Astrocyte of the cerebellum (primary cell): ENCODE measurements at regions not wholly inside any gene's neighbourhood (a gene's known extent, or its start where the extent isn't known, plus 50 kb on each side); places are given as distances from the start of the nearest gene placed in this dataset.

Experiments
- DNase-seq: peaks from one replicate; pipeline ENCODE4 v3.0.0-alpha.2; 2011; ENCODE audit warnings: low read depth
- H3K4me3 ChIP-seq: 2 replicates; pipeline ENCODE4 v1.5.1; 2011; ENCODE audit warnings: mild to moderate bottlenecking, low read depth, low read length, moderate library complexity
- in situ Hi-C: cut with HindIII; loops from 2 replicates; pipeline ENCODE4 v1.10.0; 2017; ENCODE audit warnings: low sequenced_read_pairs
- TF ChIP-seq, protein P1 (sequence below): IDR thresholded peaks from 2 replicates; pipeline ENCODE4 v1.5.1; 2012; ENCODE audit warnings: low read length, low read depth, moderate library complexity, mild to moderate bottlenecking; ENCODE audit errors: missing control alignments

- no peak for DNase-seq
- in situ Hi-C loops: no loop called here
- no peak overlapping the region for H3K4me3 ChIP-seq
- TF ChIP-seq, protein P1, sequence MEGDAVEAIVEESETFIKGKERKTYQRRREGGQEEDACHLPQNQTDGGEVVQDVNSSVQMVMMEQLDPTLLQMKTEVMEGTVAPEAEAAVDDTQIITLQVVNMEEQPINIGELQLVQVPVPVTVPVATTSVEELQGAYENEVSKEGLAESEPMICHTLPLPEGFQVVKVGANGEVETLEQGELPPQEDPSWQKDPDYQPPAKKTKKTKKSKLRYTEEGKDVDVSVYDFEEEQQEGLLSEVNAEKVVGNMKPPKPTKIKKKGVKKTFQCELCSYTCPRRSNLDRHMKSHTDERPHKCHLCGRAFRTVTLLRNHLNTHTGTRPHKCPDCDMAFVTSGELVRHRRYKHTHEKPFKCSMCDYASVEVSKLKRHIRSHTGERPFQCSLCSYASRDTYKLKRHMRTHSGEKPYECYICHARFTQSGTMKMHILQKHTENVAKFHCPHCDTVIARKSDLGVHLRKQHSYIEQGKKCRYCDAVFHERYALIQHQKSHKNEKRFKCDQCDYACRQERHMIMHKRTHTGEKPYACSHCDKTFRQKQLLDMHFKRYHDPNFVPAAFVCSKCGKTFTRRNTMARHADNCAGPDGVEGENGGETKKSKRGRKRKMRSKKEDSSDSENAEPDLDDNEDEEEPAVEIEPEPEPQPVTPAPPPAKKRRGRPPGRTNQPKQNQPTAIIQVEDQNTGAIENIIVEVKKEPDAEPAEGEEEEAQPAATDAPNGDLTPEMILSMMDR: no peak
Observed at GRCh38 chr13:69603144-69603853, 504.3 kb upstream of the ATXN8OS start.

- TF ChIP-seq, protein P1: no peak
- no peak overlapping the region for H3K4me3 ChIP-seq
- in situ Hi-C loops: no loop called here
- no peak for DNase-seq
Observed at GRCh38 chr13:69601661-69602060, 506.0 kb upstream of the ATXN8OS start.

DNA sequence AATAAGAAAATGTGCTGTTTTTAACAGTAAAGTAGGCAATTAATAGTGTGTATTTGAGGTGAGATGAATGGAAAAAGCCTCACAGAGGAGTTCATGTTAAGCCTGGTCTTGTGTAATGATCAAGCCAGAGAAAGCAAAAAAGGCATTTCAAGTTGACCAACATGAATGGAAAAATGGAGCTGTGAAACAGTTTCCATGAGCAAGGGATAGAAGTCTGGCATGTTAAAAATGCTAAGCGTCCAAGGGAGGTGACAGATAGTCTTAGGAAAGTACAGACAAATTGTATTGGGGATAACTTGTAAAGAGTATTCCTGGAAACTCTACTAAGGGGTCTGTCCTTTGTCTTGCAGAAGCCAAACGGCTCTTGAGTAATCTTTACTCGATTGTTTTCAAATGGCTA is 506.8 kb upstream of the ATXN8OS start:
- H3K4me3 ChIP-seq: no peak overlapping the region
- in situ Hi-C loops: no loop called here
- TF ChIP-seq, protein P1: no peak
- DNase-seq: no peak

GRCh38 chr13:69597088-69597487 is 510.5 kb upstream of the ATXN8OS start:
- no peak for DNase-seq
- in situ Hi-C loops: no loop called here
- TF ChIP-seq, protein P1: no peak
- H3K4me3 ChIP-seq: no peak overlapping the region

DNA sequence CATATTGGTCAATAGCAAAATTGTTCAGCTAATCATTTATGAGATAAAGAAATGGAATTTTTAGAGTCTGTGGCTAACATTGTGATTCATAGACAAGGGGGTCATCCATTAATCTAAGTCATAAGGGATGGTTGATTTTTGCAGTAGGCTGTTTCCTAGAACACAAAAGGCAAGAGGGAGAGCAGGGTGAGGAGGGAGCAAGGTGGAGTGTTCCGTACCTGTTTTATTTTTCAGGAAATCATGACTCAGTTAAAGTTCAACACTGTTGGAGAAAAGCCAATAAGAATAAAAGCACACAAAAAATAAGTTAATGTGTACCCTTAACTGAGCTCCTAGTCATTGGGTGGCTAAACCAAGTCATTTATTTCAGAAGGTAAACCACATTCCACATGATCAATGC is 512.4 kb upstream of the ATXN8OS start:
- TF ChIP-seq, protein P1: no peak
- in situ Hi-C loops: no loop called here

GRCh38 chr13:69591437-69591836 is 516.2 kb upstream of the ATXN8OS start:
- H3K4me3 ChIP-seq: no peak overlapping the region
- in situ Hi-C loops: no loop called here
- no peak for DNase-seq
- TF ChIP-seq, protein P1: no peak

More for the DNA sequence above, 512.4 kb upstream of the ATXN8OS start:
- DNase-seq: no peak
- H3K4me3 ChIP-seq: no peak overlapping the region
